AG04449 (cell line): ENCODE measurements at regions not wholly inside any gene's neighbourhood (a gene's known extent, or its start where the extent isn't known, plus 50 kb on each side); places are given as distances from the start of the nearest gene placed in this dataset.

Source experiments
- CTCF ChIA-PET: fragments of 350-600 bp; formaldehyde crosslinking; extraction: SDS; loops from one replicate; lab custom pipeline; 2021; ENCODE audit warnings: antibody characterized with exemption; lab: Yijun Ruan, JAX
- POLR2A ChIA-PET: fragments of 400-600, 350-600 bp; formaldehyde crosslinking; extraction: SDS; loops from one replicate; lab custom pipeline; 2020; ENCODE audit warnings: antibody characterized with exemption, inconsistent platforms; lab: Yijun Ruan, JAX
- DNase-seq: peaks from one replicate; pipeline ENCODE4 v3.0.0-alpha.2; 2010; ENCODE audit warnings: low read depth, low spot score
- H3K4me3 ChIP-seq: 2 replicates; pipeline ENCODE4 v1.5.1; 2011; ENCODE audit warnings: low read depth, mild to moderate bottlenecking, control low read depth, low read length
- TF ChIP-seq, protein P1 (sequence below): IDR thresholded peaks from one replicate; pipeline ENCODE4 v1.5.1; 2011; ENCODE audit warnings: mild to moderate bottlenecking, moderate library complexity, low read length, control low read depth, inconsistent platforms; ENCODE audit not compliant: insufficient read depth; ENCODE audit errors: missing control alignments

- TF ChIP-seq, protein P1, sequence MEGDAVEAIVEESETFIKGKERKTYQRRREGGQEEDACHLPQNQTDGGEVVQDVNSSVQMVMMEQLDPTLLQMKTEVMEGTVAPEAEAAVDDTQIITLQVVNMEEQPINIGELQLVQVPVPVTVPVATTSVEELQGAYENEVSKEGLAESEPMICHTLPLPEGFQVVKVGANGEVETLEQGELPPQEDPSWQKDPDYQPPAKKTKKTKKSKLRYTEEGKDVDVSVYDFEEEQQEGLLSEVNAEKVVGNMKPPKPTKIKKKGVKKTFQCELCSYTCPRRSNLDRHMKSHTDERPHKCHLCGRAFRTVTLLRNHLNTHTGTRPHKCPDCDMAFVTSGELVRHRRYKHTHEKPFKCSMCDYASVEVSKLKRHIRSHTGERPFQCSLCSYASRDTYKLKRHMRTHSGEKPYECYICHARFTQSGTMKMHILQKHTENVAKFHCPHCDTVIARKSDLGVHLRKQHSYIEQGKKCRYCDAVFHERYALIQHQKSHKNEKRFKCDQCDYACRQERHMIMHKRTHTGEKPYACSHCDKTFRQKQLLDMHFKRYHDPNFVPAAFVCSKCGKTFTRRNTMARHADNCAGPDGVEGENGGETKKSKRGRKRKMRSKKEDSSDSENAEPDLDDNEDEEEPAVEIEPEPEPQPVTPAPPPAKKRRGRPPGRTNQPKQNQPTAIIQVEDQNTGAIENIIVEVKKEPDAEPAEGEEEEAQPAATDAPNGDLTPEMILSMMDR = no peak
- ChIA-PET CTCF (no interaction called here), POLR2A (no interaction called here)
- DNase-seq = no peak
- H3K4me3 ChIP-seq = no peak overlapping the region
These were observed 917.1 kb downstream of the RAPGEF2 start for GRCh38 chr4:160019936-160020335.

GRCh38 chr4:160020804-160021203, 917.9 kb downstream of the RAPGEF2 start:
- TF ChIP-seq, protein P1 = no peak
- POLR2A ChIA-PET = no interaction called here
- no peak overlapping the region for H3K4me3 ChIP-seq
- CTCF ChIA-PET = no interaction called here
- no peak for DNase-seq

- TF ChIP-seq, protein P1 = no peak
- no peak overlapping the region for H3K4me3 ChIP-seq
- ChIA-PET CTCF (no interaction called here), POLR2A (no interaction called here)
- no peak for DNase-seq
These were observed 919.0 kb downstream of the RAPGEF2 start for GRCh38 chr4:160021870-160022269.

- no peak overlapping the region for H3K4me3 ChIP-seq
- CTCF ChIA-PET = no interaction called here
- DNase-seq = no peak
- POLR2A ChIA-PET = no interaction called here
- TF ChIP-seq, protein P1 = no peak
These were observed 923.8 kb downstream of the RAPGEF2 start for GRCh38 chr4:160026721-160027120.

GRCh38 chr4:160034501-160034900, 931.6 kb downstream of the RAPGEF2 start:
- no peak for DNase-seq
- ChIA-PET CTCF (no interaction called here), POLR2A (no interaction called here)

DNA sequence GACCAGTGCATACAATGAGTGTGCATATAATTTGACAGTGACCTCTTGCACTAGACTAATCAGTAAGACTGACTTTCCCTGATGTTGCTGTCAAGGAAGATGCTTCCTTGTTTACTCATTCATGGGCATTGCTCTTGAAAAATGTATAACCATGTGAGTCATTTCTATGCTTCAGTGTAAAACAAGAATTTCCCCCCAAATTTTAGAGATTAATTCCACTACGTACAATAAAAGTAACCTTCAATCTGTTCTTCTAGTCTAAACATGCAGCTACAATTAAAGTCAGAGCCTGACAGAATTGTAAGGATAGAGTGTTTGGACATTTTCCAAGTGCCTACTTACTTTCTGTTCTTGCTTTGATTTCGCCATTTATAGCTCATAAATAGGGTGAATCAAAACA, 935.7 kb downstream of the RAPGEF2 start:
- TF ChIP-seq, protein P1 = no peak
- ChIA-PET CTCF (no interaction called here), POLR2A (no interaction called here)
- no peak overlapping the region for H3K4me3 ChIP-seq
- DNase-seq = no peak

More at GRCh38 chr4:160034501-160034900, 931.6 kb downstream of the RAPGEF2 start:
- H3K4me3 ChIP-seq = no peak overlapping the region
- TF ChIP-seq, protein P1 = no peak

- no peak overlapping the region for H3K4me3 ChIP-seq
- no peak for DNase-seq
- ChIA-PET CTCF (no interaction called here), POLR2A (no interaction called here)
- TF ChIP-seq, protein P1 = no peak
These were observed 941.8 kb downstream of the RAPGEF2 start for GRCh38 chr4:160044693-160045092.
